LNCaP clone FGC (cell line): ENCODE measurements at regions not wholly inside any gene's neighbourhood (a gene's known extent, or its start where the extent isn't known, plus 50 kb on each side); places are given as distances from the start of the nearest gene placed in this dataset.

Experiments used
- DNase-seq: peaks from one replicate; pipeline ENCODE4 v3.0.0-alpha.2; 2011; ENCODE audit warnings: low read depth
- H3K4me3 ChIP-seq: 2 replicates; pipeline ENCODE4 v1.5.1; 2011; ENCODE audit warnings: mild to moderate bottlenecking, low read depth, low read length, control low read depth
- TF ChIP-seq, protein P1 (sequence below): IDR thresholded peaks from 2 replicates; pipeline ENCODE4 v1.5.1; 2012; ENCODE audit warnings: mild to moderate bottlenecking; ENCODE audit not compliant: control insufficient read depth, insufficient read depth; ENCODE audit errors: extremely low read depth

DNA sequence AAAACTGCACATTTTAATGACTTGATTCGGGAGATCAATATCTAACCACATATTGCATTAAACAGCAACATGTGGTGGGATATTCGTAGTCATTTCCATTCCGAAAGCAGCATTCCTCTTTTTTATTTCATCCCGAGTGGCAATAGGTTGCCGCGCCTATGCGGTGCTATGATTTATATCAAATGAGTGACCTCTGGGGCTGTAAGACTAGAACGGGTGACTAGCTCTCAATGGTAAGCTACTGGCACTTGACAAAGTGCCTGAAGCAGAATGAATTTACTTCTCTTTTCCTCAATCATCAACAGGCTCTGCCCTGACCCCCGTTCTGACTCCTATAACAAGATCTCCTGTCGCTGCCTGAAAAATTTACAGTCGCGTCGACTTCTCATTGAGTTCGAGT is 162.3 kb downstream of the ZNF281 start:
- TF ChIP-seq, protein P1, sequence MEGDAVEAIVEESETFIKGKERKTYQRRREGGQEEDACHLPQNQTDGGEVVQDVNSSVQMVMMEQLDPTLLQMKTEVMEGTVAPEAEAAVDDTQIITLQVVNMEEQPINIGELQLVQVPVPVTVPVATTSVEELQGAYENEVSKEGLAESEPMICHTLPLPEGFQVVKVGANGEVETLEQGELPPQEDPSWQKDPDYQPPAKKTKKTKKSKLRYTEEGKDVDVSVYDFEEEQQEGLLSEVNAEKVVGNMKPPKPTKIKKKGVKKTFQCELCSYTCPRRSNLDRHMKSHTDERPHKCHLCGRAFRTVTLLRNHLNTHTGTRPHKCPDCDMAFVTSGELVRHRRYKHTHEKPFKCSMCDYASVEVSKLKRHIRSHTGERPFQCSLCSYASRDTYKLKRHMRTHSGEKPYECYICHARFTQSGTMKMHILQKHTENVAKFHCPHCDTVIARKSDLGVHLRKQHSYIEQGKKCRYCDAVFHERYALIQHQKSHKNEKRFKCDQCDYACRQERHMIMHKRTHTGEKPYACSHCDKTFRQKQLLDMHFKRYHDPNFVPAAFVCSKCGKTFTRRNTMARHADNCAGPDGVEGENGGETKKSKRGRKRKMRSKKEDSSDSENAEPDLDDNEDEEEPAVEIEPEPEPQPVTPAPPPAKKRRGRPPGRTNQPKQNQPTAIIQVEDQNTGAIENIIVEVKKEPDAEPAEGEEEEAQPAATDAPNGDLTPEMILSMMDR = no peak
- DNase-seq = no peak
- H3K4me3 ChIP-seq = no peak overlapping the region

DNA sequence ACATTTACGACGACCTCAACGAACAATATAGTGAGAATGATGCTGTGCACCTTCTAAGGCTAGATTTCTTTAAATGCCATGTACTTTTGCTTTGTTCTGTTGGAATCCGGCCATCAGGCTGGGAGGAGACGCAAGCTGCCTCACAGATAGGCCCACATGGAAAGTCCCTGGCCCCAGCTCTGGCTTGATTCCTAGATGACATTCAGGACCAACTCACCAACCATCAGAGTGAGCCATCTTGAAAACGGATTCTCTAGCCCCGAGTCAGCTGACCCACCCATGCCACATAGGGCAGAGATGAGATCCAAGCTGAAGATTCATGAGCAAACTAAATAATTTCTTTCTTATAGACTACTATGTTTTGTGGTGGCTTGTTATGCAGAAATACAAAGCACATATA is 164.4 kb downstream of the ZNF281 start:
- no peak overlapping the region for H3K4me3 ChIP-seq
- DNase-seq = no peak
- TF ChIP-seq, protein P1 = no peak

DNA sequence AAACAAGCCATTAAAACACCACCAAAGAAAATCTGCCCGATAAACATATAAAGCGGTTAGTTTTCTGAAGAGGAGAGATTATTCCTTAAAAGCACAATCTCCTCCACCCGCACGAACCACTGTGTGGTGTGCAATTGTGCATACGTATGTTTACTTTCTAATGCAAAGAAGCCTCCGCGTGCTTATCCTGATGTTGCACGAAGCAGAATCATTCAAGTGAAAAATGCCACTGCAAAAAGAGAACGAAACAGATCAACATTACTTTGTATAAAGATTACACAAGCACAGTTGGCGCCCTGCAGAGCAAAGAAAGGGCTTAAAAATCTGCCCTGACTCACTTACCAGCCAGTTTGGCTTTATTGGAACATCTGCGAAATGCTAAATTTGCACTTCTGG is 166.8 kb downstream of the ZNF281 start:
- TF ChIP-seq, protein P1 = no peak
- no peak for DNase-seq
- no peak overlapping the region for H3K4me3 ChIP-seq

DNA sequence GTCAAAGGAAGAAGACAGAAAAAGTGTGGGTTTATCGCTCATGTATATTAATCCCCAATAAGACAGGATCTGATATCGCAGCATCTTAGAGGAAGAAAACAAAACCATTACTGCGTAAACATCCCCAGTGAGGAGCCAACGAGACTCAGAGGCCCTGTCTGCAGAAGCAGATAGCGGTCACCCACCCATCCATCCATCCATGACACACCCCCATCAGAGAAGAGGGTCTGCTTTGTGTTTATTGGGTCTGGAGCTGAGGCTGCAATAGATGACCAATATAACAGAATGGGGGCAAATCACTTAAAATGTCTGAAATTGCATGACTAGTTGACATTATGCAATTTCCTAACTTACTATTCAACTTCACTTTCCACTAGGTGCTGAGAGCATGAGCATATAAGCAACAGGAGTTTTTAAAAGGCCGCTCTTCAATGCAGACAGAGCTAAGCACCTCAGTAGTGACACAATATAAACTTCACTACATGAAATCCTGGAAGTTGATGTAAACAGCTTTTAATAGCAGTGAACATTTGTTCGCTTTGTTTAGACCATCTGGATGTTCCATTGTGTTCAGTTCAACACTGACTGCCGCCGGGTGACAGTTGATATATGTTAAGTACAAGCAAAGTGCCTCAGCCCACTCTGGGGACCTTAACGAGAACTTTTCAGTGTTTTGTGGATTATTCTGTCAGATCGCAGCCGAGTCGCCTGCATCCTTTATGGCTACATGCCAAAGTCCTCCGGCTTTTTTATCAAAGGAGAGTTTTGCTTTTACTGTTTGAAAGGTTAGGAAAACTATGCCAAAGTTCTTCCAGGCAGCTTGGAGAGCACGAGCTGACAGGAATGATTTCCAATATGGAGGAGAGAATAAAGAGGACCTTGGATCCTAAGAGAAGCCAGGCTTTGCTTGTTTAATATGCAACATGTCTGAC is 167.5 kb downstream of the ZNF281 start:
- TF ChIP-seq, protein P1 = no peak
- no peak overlapping the region for H3K4me3 ChIP-seq
- no peak for DNase-seq

DNA sequence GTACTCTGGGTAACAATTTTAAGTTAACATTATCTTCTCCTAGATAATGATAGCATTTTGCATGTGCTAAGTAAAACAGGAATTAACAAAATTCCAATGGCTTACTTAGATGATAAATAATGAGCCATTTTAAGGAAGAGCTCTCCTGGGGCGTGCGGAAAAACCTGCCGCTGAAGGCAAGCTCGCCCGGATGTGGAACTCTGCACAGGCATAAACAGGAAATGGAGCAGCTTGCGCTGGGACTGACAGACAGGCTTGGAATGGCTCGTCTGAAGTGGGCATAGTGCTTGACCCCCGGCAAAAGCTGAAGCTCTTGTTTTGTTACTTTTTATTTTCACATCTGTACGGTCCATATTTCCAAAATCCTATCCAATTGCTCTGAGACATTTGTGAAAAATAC is 169.2 kb downstream of the ZNF281 start:
- no peak for DNase-seq
- TF ChIP-seq, protein P1 = no peak
- H3K4me3 ChIP-seq = no peak overlapping the region

DNA sequence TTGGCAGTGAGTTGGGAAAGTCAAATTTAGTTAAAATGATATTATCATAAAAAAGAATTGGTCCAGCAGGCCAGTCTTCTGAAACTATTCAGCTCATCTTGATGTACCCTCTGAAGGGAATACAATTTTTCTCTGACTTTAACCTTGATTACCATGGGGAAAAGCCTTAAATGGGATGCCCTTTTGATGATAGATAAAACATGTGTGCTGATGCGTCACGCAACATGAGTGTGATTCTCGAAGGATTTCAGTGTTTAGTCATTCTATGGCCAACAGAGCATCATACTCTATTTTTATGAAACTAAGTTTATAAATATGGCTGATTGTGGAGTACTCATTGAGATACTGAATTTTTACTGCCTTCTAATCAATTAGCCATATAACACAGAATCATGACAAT is 171.5 kb downstream of the ZNF281 start:
- no peak overlapping the region for H3K4me3 ChIP-seq
- TF ChIP-seq, protein P1 = no peak

DNA sequence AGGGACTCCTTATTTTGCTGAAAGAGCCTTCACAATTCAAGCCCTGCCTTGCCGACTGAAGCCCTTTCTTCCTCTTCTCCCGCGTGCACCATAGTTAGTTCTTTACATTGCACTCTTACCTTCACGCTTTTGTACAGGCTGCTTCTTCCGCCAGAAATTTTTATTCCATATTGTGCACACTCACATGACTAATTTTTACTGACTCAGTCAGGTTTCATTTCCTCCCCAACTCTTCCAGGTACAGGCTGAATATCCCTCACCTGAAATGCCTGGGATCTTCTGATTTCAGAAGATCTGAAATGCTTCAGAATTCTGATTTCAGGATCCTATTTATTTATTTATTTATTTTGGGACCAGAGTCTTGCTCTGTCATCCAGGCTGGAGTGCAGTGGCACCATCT is 172.8 kb downstream of the ZNF281 start:
- no peak overlapping the region for H3K4me3 ChIP-seq
- no peak for DNase-seq
- TF ChIP-seq, protein P1 = no peak

More for the DNA sequence above, 171.5 kb downstream of the ZNF281 start:
- no peak for DNase-seq
